ENCODE measurements at regions not wholly inside any gene's neighbourhood (a gene's known extent, or its start where the extent isn't known, plus 50 kb on each side); places are given as distances from the start of the nearest gene placed in this dataset.

DNA sequence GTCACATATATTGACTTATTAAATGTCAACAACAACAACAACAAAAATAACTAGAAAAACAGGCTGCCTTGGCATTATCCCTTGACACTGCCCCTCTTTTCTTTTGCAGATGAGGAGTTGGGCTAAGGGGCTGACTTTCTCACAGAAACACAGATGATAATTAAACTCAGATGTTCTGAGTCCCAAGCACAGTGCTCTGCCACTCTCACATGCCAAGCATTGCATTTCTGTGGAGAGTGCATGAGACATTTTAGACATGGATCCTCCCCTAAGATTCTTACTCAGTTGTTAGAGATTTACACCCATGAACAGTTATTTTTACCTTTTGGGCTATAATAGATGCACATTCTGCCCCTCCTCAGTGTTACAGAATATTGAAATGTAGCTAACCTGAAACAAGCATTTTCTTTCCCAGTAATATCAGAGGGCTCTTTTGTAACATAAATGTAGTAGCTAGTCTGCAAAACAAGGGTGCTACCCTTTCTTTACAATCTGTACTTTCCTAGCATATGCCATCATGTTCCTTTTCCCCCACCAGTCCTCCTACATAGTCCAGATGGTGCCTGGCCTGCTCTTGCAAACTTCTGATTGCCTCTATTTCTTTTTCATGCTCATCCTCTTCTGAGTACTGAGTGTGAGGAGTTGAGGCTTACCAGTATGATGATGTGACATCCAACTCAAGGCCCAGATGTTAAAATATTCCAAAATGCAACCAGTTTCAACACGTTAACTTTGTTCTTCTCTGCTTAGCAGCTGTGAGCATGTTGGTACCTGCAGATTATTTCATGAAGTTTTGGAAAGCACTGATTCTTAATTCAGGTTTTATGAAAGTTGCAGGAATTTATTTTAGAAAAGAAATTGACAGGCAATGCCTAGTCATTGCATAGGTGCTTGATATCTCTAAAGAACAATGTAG lies 125.0 kb upstream of the ATP2B1 start:
- TF ChIP-seq, protein P1, sequence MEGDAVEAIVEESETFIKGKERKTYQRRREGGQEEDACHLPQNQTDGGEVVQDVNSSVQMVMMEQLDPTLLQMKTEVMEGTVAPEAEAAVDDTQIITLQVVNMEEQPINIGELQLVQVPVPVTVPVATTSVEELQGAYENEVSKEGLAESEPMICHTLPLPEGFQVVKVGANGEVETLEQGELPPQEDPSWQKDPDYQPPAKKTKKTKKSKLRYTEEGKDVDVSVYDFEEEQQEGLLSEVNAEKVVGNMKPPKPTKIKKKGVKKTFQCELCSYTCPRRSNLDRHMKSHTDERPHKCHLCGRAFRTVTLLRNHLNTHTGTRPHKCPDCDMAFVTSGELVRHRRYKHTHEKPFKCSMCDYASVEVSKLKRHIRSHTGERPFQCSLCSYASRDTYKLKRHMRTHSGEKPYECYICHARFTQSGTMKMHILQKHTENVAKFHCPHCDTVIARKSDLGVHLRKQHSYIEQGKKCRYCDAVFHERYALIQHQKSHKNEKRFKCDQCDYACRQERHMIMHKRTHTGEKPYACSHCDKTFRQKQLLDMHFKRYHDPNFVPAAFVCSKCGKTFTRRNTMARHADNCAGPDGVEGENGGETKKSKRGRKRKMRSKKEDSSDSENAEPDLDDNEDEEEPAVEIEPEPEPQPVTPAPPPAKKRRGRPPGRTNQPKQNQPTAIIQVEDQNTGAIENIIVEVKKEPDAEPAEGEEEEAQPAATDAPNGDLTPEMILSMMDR (IDR thresholded peaks at IDR 0.05; ENCODE audit: insufficient read depth, low read length, poor library complexity, severe bottlenecking): no peak
- no peak for TF ChIP-seq EZH2phosphoT487 (conservative IDR thresholded peaks at IDR 0.05; ENCODE audit: low read length)
